Adrenal gland (tissue), 9 donors: ENCODE measurements at regions not wholly inside any gene's neighbourhood (a gene's known extent, or its start where the extent isn't known, plus 50 kb on each side); places are given as distances from the start of the nearest gene placed in this dataset.
"Not testable (repeated sequence)": the region's sequence is repeated elsewhere in the genome, so short reads cannot be mapped to it uniquely, and the experiment has no call there.

Experiments
- DNase-seq, 7 donors: peaks; one replicate each; pipeline ENCODE4 v3.0.0-alpha.2; 2019 to 2020
- H3K27ac ChIP-seq, 5 donors: fragments of 200-600 bp; sonication (generic) in 4 of 5; 1 replicate in 3 of 5; 2 replicates in 2 of 5; pipeline versions ENCODE4 v1.5.1 to v1.8.0; 2016 to 2020; ENCODE audit warnings: mild to moderate bottlenecking in 1 of 5
- H3K27me3 ChIP-seq: fragments of 200-600 bp; 2 replicates; pipeline ENCODE4 v1.8.0; 2021
- H3K36me3 ChIP-seq, 2 donors: fragments of 200-600 bp; replicated peaks in 1 of 2; 1 replicate in 1 of 2; 2 replicates in 1 of 2; pipeline versions ENCODE4 v1.5.1 to v1.8.0; 2018 to 2022
- H3K4me1 ChIP-seq, 2 donors: fragments of 200-600 bp; replicated peaks in 1 of 2; 1 replicate in 1 of 2; 2 replicates in 1 of 2; pipeline versions ENCODE4 v1.5.1 to v1.8.0; 2018 to 2021
- H3K4me3 ChIP-seq, 4 donors: fragments of 200-600 bp; sonication (generic) in 3 of 4; one replicate each; pipeline ENCODE4 v1.5.1; 2016 to 2018
- H3K9me3 ChIP-seq, 3 donors: fragments of 200-600 bp; sonication (generic) in 1 of 3; replicated peaks in 1 of 3; 1 replicate in 2 of 3; 2 replicates in 1 of 3; pipeline versions ENCODE4 v1.5.1 to v1.8.0; 2016 to 2021
- CTCF ChIP-seq, 6 experiments: fragments of 450-650 bp in 4 of 6; fragments of 200-600 bp in 2 of 6; sonication (generic) in 1 of 6; IDR thresholded peaks; 1 replicate in 5 of 6; 2 replicates in 1 of 6; pipeline versions ENCODE4 v1.5.1 to v1.8.0; 2016 to 2021; ENCODE audit warnings: antibody characterized with exemption in 6 of 6, mild to moderate bottlenecking in 2 of 6, moderate library complexity in 1 of 6
- POLR2A ChIP-seq, 2 donors: fragments of 450-650 bp; IDR thresholded peaks; one replicate each; pipeline ENCODE4 v1.6.1; 2017; ENCODE audit warnings: antibody characterized with exemption in 2 of 2, mild to moderate bottlenecking in 2 of 2, moderate library complexity in 1 of 2
- WGBS, 4 donors: extraction: QIAGEN DNeasy Blood & Tissue Kit in 2 of 4; methylation state at CpG; one replicate each; pipeline versions ENCODE4 v1.1.5 to v1.1.7; 2013 to 2017; 5-methylcytosine and 5-hydroxymethylcytosine counted together
- intact Hi-C, 2 donors: fragments of 100-400 bp; cut with DNase I; formaldehyde crosslinking; loops; one replicate each; pipeline versions ENCODE4 v1.14.1 to v1.15.0; 2022 to 2023
- donor health status: healthy with polysubstance abuse.
- donor health status: Bipolar disorder and iron deficiency.
- donor health status: DM: yes; HTN: yes; CAD: no.
- donor health status: DM: no; HTN: no; CAD: no.
- donor health status: DM: no; HTN: no; CAD: no.

GRCh38 chr7:156566812-156567549, 73.6 kb upstream of the RNF32 start:
- H3K27ac ChIP-seq: no peak overlapping the region
- H3K27me3 ChIP-seq: no peaks in the 10 kb centered on the region
- DNase-seq: no peak
- TF ChIP-seq CTCF (IDR thresholded peaks at IDR 0.05) (no peak), POLR2A (IDR thresholded peaks at IDR 0.05) (no peak)
- 83 to 87% (median 84%) methylated on average over 8 of the region's 8 CpGs for WGBS, 4 donors
- intact Hi-C loops: no loop called here
- no peaks in the 10 kb centered on the region for H3K9me3 ChIP-seq
- H3K4me1 ChIP-seq: no peaks in the 10 kb centered on the region
- no peak overlapping the region for H3K4me3 ChIP-seq
- no peaks in the 10 kb centered on the region for H3K36me3 ChIP-seq

DNA sequence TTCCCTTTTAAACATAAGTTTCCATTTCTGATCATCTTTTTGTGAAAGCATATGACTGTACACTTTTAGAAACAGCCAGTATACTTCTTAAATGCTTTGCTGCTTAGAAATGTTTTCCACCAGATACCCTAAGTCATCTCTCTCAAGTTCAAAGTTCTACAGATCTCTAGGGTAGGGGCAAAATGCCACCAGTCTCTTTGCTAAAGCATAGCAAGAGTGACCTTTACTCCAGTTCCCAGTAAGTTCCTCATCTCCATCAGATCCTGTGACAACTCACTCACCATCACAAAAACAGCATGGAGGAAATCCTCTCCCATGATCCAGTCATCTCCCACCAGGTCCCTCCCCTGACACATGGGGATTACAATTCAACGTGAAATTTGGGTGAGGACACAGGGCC, 75.6 kb upstream of the RNF32 start:
- 87 to 94% (median 92%) methylated on average over 1 of the region's 1 CpG for WGBS, 4 donors
- H3K27me3 ChIP-seq, DNase-seq, H3K9me3 ChIP-seq, H3K36me3 ChIP-seq, intact Hi-C loops, H3K27ac ChIP-seq, H3K4me1 ChIP-seq, H3K4me3 ChIP-seq: not testable (repeated sequence)

DNA sequence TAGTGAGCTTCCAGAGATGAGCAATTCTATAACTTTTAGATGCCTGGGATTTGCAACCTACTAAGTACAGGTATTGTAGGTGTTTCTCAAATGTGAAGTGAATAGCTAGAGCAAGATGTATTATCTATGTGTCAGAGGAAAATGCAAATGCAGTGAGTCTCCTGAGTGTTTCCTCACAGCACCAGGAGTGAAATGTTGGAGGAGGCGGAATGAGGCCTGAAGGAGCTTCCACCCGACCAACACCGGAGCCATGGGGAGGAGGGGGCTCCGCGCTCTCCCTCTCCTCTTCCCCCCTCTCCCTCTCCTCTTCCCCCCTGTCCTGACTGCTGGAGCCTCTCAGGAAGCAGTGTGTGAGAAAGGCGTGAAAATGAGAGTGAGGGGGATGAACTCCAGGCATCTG, 79.9 kb upstream of the RNF32 start:
- intact Hi-C loops: no loop called here
- no peak for DNase-seq
- Histone ChIP-seq H3K4me1 (no peaks in the 10 kb centered on the region), H3K9me3 (no peaks in the 10 kb centered on the region), H3K27ac (no peak overlapping the region), H3K36me3 (no peaks in the 10 kb centered on the region), H3K4me3 (no peak overlapping the region), H3K27me3 (no peaks in the 10 kb centered on the region)
- 48 to 86% (median 62%) methylated on average over 6 of the region's 6 CpGs for WGBS, 4 donors
- TF ChIP-seq CTCF (IDR thresholded peaks at IDR 0.05): no peak
- TF ChIP-seq POLR2A (IDR thresholded peaks at IDR 0.05): no peak

- 79 to 91% (median 82%) methylated on average over 5 to 9 of the region's 9 CpGs for WGBS, 4 donors
- no peak overlapping the region for H3K4me3 ChIP-seq
Measured at GRCh38 chr7:156560075-156560474, 80.5 kb upstream of the RNF32 start.

More at GRCh38 chr7:156560075-156560474, 80.5 kb upstream of the RNF32 start:
- Histone ChIP-seq H3K4me1 (no peaks in the 10 kb centered on the region), H3K36me3 (no peaks in the 10 kb centered on the region), H3K9me3 (no peaks in the 10 kb centered on the region), H3K27me3 (no peaks in the 10 kb centered on the region), H3K27ac (no peak overlapping the region)
- no peak for DNase-seq
- TF ChIP-seq CTCF (IDR thresholded peaks at IDR 0.05) (no peak), POLR2A (IDR thresholded peaks at IDR 0.05) (no peak)
- intact Hi-C loops: no loop called here
